Endothelial cell of umbilical vein (primary cell): ENCODE measurements at regions not wholly inside any gene's neighbourhood (a gene's known extent, or its start where the extent isn't known, plus 50 kb on each side); places are given as distances from the start of the nearest gene placed in this dataset.

ENCODE experiments used
- BruUV-seq: library from RNA; stranded (reverse); fragments of 400-500 nt; replicated peaks from 2 replicates; lab custom pipeline; 2021; lab: Mats Ljungman, UMichigan
- CTCF ChIA-PET: fragments of 300-600, 350-600 bp; sonication (Branson Sonifier 250); formaldehyde crosslinking; loops from one replicate; lab custom pipeline; 2021; ENCODE audit warnings: antibody characterized with exemption, inconsistent platforms; lab: Charles Lee
- POLR2A ChIA-PET: fragments of 300-600, 350-600 bp; sonication (Branson Sonifier 250); formaldehyde crosslinking; loops from one replicate; lab custom pipeline; 2021; ENCODE audit warnings: antibody characterized with exemption, inconsistent platforms; lab: Charles Lee
- DNase-seq: peaks from one replicate; pipeline ENCODE4 v3.0.0-alpha.2; 2011; ENCODE audit warnings: low read depth, low spot score
- FAIRE-seq: peaks from 2 replicates; lab custom pipeline; 2011; peaks lifted over from hg19 to GRCh38; lab: Jason Lieb, UNC
- H2AFZ ChIP-seq: 2 replicates; pipeline ENCODE4 v1.6.0; 2012; ENCODE audit warnings: low read depth, low read length, control low read depth, inconsistent platforms
- H3K27ac ChIP-seq: 2 replicates; pipeline ENCODE4 v1.5.1; 2011; ENCODE audit warnings: low read depth, mild to moderate bottlenecking, control low read depth, low read length, moderate library complexity; ENCODE audit not compliant: insufficient read depth
- H3K27me3 ChIP-seq, 2 experiments: 2 replicates each; pipeline versions ENCODE4 v1.6.0 to v1.6.1; 2011; ENCODE audit warnings: low read length in 2 of 2, mixed read lengths in 1 of 2; ENCODE audit not compliant: control insufficient read depth in 2 of 2, insufficient read depth in 2 of 2
- H3K36me3 ChIP-seq, 2 experiments: 2 replicates in 1 of 2; 3 replicates in 1 of 2; pipeline ENCODE4 v1.5.1; 2011; ENCODE audit warnings: low read length in 2 of 2, mild to moderate bottlenecking in 1 of 2, moderate library complexity in 1 of 2; ENCODE audit not compliant: control insufficient read depth in 2 of 2, insufficient read depth in 2 of 2; ENCODE audit errors: extremely low read depth in 1 of 2
- H3K4me1 ChIP-seq: 3 replicates; pipeline ENCODE4 v1.5.1; 2011; ENCODE audit warnings: mild to moderate bottlenecking, low read length; ENCODE audit not compliant: control insufficient read depth, insufficient read depth; ENCODE audit errors: extremely low read depth
- H3K4me2 ChIP-seq: 2 replicates; pipeline ENCODE4 v1.6.1; 2011; ENCODE audit warnings: low read length, control low read depth, mixed read lengths; ENCODE audit not compliant: insufficient read depth
- H3K4me3 ChIP-seq, 3 experiments: fragments of 200-600 bp in 1 of 3; sonication (generic), shearing (Covaris generic) in 1 of 3; replicated peaks in 1 of 3; 2 replicates each; pipeline ENCODE4 v1.5.1; 2011 to 2016; ENCODE audit warnings: control low read depth in 3 of 3, low read length in 3 of 3, mild to moderate bottlenecking in 2 of 3, inconsistent platforms in 1 of 3, low read depth in 1 of 3, moderate library complexity in 1 of 3; ENCODE audit not compliant: insufficient read depth in 1 of 3
- H3K79me2 ChIP-seq: 2 replicates; pipeline ENCODE4 v1.6.0; 2012; ENCODE audit warnings: low read length, inconsistent platforms; ENCODE audit not compliant: control insufficient read depth, insufficient read depth
- H3K9ac ChIP-seq: replicated peaks from 2 replicates; pipeline ENCODE3; 2011; ENCODE audit warnings: low read length, control low read depth; ENCODE audit not compliant: insufficient read depth; ENCODE audit errors: extremely low read depth
- H3K9me1 ChIP-seq: replicated peaks from 3 replicates; pipeline ENCODE4 v1.6.0; 2011; ENCODE audit warnings: mild to moderate bottlenecking, low read length; ENCODE audit not compliant: control insufficient read depth, insufficient read depth; ENCODE audit errors: extremely low read depth
- H3K9me3 ChIP-seq: replicated peaks from 2 replicates; pipeline ENCODE4 v1.5.1; 2012; ENCODE audit warnings: low read length, inconsistent platforms; ENCODE audit not compliant: control insufficient read depth, insufficient read depth
- H4K20me1 ChIP-seq: replicated peaks from 2 replicates; pipeline ENCODE3; 2011; ENCODE audit warnings: mild to moderate bottlenecking, low read length; ENCODE audit not compliant: control insufficient read depth, insufficient read depth; ENCODE audit errors: extremely low read depth
- EZH2 ChIP-seq: IDR thresholded peaks from 2 replicates; pipeline ENCODE4 v1.6.1; 2012; ENCODE audit warnings: borderline replicate concordance, low read depth, mild to moderate bottlenecking, moderate library complexity, low read length, inconsistent platforms; ENCODE audit not compliant: severe bottlenecking
- FOS ChIP-seq: IDR thresholded peaks from 2 replicates; pipeline ENCODE4 v1.6.1; 2011; ENCODE audit warnings: mild to moderate bottlenecking, low read length, moderate library complexity, borderline replicate concordance; ENCODE audit not compliant: insufficient read depth
- GATA2 ChIP-seq: IDR thresholded peaks from 2 replicates; pipeline ENCODE4 v1.7.0; 2011; ENCODE audit warnings: low read depth, mild to moderate bottlenecking, moderate library complexity, mixed read lengths, low read length; ENCODE audit not compliant: insufficient read length, insufficient read depth
- JUN ChIP-seq: IDR thresholded peaks from 2 replicates; pipeline ENCODE4 v1.6.1; 2011; ENCODE audit warnings: borderline replicate concordance, low read depth; ENCODE audit not compliant: insufficient read length, insufficient read depth
- MYC ChIP-seq: IDR thresholded peaks from one replicate; pipeline ENCODE4 v1.6.1; 2011; ENCODE audit warnings: mild to moderate bottlenecking, low read depth, low read length
- POLR2A ChIP-seq: IDR thresholded peaks from 2 replicates; pipeline ENCODE4 v1.6.1; 2012; ENCODE audit warnings: low read depth, mild to moderate bottlenecking, control low read depth, low read length
- POLR2AphosphoS5 ChIP-seq: IDR thresholded peaks from 2 replicates; pipeline ENCODE4 v1.6.1; 2012; ENCODE audit warnings: low read depth, mild to moderate bottlenecking, control low read depth, low read length, moderate library complexity; ENCODE audit not compliant: insufficient read depth
- dilution Hi-C: fragments of 300-500 bp; cut with MboI; formaldehyde crosslinking; loops from one replicate; pipeline ENCODE4 v1.15.0; 2019; ENCODE audit warnings: low sequenced_read_pairs; ENCODE audit not compliant: extremely low pct_ligation_motif_present
- intact Hi-C: fragments of 100-400 bp; cut with micrococcal nuclease; formaldehyde crosslinking; loops from one replicate; pipeline ENCODE4 v1.10.0; 2022
- TF ChIP-seq, protein P1 (sequence below), 2 donors: IDR thresholded peaks; 1 replicate in 1 of 2; 2 replicates in 1 of 2; pipeline ENCODE4 v1.5.1; 2011; ENCODE audit warnings: low read length in 2 of 2, mild to moderate bottlenecking in 2 of 2, moderate library complexity in 2 of 2, control low read depth in 1 of 2, inconsistent platforms in 1 of 2, low read depth in 1 of 2; ENCODE audit not compliant: insufficient read depth in 1 of 2; ENCODE audit errors: extremely low read depth in 1 of 2
- TF ChIP-seq, protein P2 (sequence below): IDR thresholded peaks from 2 replicates; pipeline ENCODE4 v1.6.1; 2011; ENCODE audit not compliant: insufficient read depth, insufficient read length

DNA sequence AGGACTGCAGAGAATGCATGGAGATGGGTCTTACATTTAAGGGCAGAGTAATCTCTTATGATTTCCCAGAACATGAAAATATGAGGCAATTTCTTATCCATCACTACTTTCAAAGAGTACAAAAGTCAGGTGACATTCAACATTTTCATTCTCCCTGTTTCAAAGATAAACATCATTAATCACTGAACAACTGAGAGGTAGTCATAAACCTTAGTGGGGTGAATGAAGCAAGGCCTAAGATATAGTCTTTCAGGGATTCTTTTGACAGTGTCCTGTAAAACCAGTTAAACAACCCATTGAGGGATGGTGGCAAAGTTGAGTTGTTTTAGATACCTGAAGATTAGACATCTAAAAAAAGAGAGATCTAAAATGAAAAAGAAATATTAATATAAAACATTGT lies 271.6 kb upstream of the CBLB start:
- no peaks in the 10 kb centered on the region for H3K4me1 ChIP-seq
- H3K36me3 ChIP-seq = no peaks in the 10 kb centered on the region
- no TSS peak for BruUV-seq
- H3K4me2 ChIP-seq = no peak overlapping the region
- no peak overlapping the region for H3K4me3 ChIP-seq
- dilution Hi-C loops (no loop called here), intact Hi-C loops (no loop called here)
- no peak overlapping the region for H3K27ac ChIP-seq
- FAIRE-seq = no peak
- ChIA-PET POLR2A (no interaction called here), CTCF (interaction anchor here (1.2 kb wide), 1 partner anchor 8 kb away, joined by 4 read pairs; no protein-coding TSS in a partner anchor)
- no peaks in the 10 kb centered on the region for H4K20me1 ChIP-seq
- no peaks in the 10 kb centered on the region for H3K9me3 ChIP-seq
- TF ChIP-seq FOS (no peak), EZH2 (no peak), GATA2 (no peak), POLR2A (no peak), POLR2AphosphoS5 (no peak), JUN (no peak), MYC (no peak)
- TF ChIP-seq, protein P1, sequence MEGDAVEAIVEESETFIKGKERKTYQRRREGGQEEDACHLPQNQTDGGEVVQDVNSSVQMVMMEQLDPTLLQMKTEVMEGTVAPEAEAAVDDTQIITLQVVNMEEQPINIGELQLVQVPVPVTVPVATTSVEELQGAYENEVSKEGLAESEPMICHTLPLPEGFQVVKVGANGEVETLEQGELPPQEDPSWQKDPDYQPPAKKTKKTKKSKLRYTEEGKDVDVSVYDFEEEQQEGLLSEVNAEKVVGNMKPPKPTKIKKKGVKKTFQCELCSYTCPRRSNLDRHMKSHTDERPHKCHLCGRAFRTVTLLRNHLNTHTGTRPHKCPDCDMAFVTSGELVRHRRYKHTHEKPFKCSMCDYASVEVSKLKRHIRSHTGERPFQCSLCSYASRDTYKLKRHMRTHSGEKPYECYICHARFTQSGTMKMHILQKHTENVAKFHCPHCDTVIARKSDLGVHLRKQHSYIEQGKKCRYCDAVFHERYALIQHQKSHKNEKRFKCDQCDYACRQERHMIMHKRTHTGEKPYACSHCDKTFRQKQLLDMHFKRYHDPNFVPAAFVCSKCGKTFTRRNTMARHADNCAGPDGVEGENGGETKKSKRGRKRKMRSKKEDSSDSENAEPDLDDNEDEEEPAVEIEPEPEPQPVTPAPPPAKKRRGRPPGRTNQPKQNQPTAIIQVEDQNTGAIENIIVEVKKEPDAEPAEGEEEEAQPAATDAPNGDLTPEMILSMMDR (IDR thresholded peaks at IDR 0.05; ENCODE audit: extremely low read depth in 1 of 2, insufficient read depth in 1 of 2, low read depth in 1 of 2, low read length in 2 of 2) = no peak
- TF ChIP-seq, protein P2, sequence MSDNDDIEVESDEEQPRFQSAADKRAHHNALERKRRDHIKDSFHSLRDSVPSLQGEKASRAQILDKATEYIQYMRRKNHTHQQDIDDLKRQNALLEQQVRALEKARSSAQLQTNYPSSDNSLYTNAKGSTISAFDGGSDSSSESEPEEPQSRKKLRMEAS = no peak
- DNase-seq = no peak
- H3K9me1 ChIP-seq = no peaks in the 10 kb centered on the region
- no peaks in the 10 kb centered on the region for H3K27me3 ChIP-seq
- H3K79me2 ChIP-seq = no peaks in the 10 kb centered on the region
- no peak overlapping the region for H3K9ac ChIP-seq
- no peak overlapping the region for H2AFZ ChIP-seq
